ENCODE measurements at regions not wholly inside any gene's neighbourhood (a gene's known extent, or its start where the extent isn't known, plus 50 kb on each side); places are given as distances from the start of the nearest gene placed in this dataset.
"Not testable (repeated sequence)": the region's sequence is repeated elsewhere in the genome, so short reads cannot be mapped to it uniquely, and the experiment has no call there.

GRCh38 chr2:175707322-175707721 lies 294.7 kb downstream of the LNPK start:
- POLR2A ChIA-PET, result no interaction called here
- H2AFZ ChIP-seq (ENCODE audit: low read depth, low read length, poor library complexity, severe bottlenecking), result no peak overlapping the region
- H3K4me1 ChIP-seq (ENCODE audit: control insufficient read depth in 1 of 2, insufficient read depth in 2 of 2, low read length in 2 of 2), result no peaks in the 10 kb centered on the region
- H3K9ac ChIP-seq (ENCODE audit: low read length), result no peak overlapping the region
- H3K27me3 ChIP-seq (ENCODE audit: insufficient read depth, low read length), result no peaks in the 10 kb centered on the region
- H3K4me2 ChIP-seq (ENCODE audit: low read length), result no peak overlapping the region
- ATAC-seq (no peak), DNase-seq (ENCODE audit: low read depth, low spot score) (no peak)
- TF ChIP-seq FOSL1 (IDR thresholded peaks at IDR 0.05; ENCODE audit: low read depth) (no peak), SRF (IDR thresholded peaks at IDR 0.05; ENCODE audit: low read depth) (no peak), ZBTB33 (IDR thresholded peaks at IDR 0.05; ENCODE audit: extremely low read depth, insufficient replicate concordance, low read length) (no peak), EZH2 (IDR thresholded peaks at IDR 0.05) (no peak), POLR2A (IDR thresholded peaks at IDR 0.05; ENCODE audit: borderline replicate concordance, extremely low read depth, insufficient read depth, insufficient read length) (no peak), CEBPB (IDR thresholded peaks at IDR 0.05; ENCODE audit: low read depth) (no peak), ATF3 (IDR thresholded peaks at IDR 0.05) (no peak)
- no peaks in the 10 kb centered on the region for H3K9me2 ChIP-seq (ENCODE audit: insufficient read depth)
- H3K79me2 ChIP-seq (ENCODE audit: insufficient read depth, low read length), result no peaks in the 10 kb centered on the region
- H3K27ac ChIP-seq (ENCODE audit: low read depth, low read length), result no peak overlapping the region
- no peaks in the 10 kb centered on the region for H4K20me1 ChIP-seq (ENCODE audit: insufficient read depth)
- H3K36me3 ChIP-seq (ENCODE audit: control insufficient read depth in 1 of 2, insufficient read depth in 2 of 2, low read length in 2 of 2), result no peaks in the 10 kb centered on the region
- CTCF ChIA-PET, result no interaction called here
- intact Hi-C loops (cut with micrococcal nuclease), result no loop called here
- RAD21 ChIA-PET (ENCODE audit: low non-redundant PET in 1 of 2, low total read pairs in 2 of 2, uncharacterized antibody in 2 of 2, unreplicated experiment in 2 of 2), result no interaction called here
- no TSS peak for BruUV-seq (replicated peaks)
- H3K4me3 ChIP-seq (replicated peaks in 1 of 2; ENCODE audit: low read depth in 1 of 2, low read length in 2 of 2), result no peak overlapping the region
- H3K9me3 ChIP-seq (ENCODE audit: control insufficient read depth in 1 of 2, insufficient read depth in 1 of 2, low read depth in 1 of 2, low read length in 2 of 2), result no peaks in the 10 kb centered on the region

- H3K4me2 ChIP-seq (ENCODE audit: low read length); CTCF ChIA-PET; POLR2A ChIA-PET; H3K27me3 ChIP-seq (ENCODE audit: insufficient read depth, low read length); H3K4me1 ChIP-seq (ENCODE audit: control insufficient read depth in 1 of 2, insufficient read depth in 2 of 2, low read length in 2 of 2); H3K9me2 ChIP-seq (ENCODE audit: insufficient read depth); intact Hi-C loops (cut with micrococcal nuclease); H3K9ac ChIP-seq (ENCODE audit: low read length); BruUV-seq (replicated peaks); H3K9me3 ChIP-seq (ENCODE audit: control insufficient read depth in 1 of 2, insufficient read depth in 1 of 2, low read depth in 1 of 2, low read length in 2 of 2); RAD21 ChIA-PET (ENCODE audit: low non-redundant PET in 1 of 2, low total read pairs in 2 of 2, uncharacterized antibody in 2 of 2, unreplicated experiment in 2 of 2); H4K20me1 ChIP-seq (ENCODE audit: insufficient read depth); H3K36me3 ChIP-seq (ENCODE audit: control insufficient read depth in 1 of 2, insufficient read depth in 2 of 2, low read length in 2 of 2); ATAC-seq; DNase-seq (ENCODE audit: low read depth, low spot score); H3K4me3 ChIP-seq (replicated peaks in 1 of 2; ENCODE audit: low read depth in 1 of 2, low read length in 2 of 2); H3K27ac ChIP-seq (ENCODE audit: low read depth, low read length); H2AFZ ChIP-seq (ENCODE audit: low read depth, low read length, poor library complexity, severe bottlenecking); H3K79me2 ChIP-seq (ENCODE audit: insufficient read depth, low read length): not testable (repeated sequence)
Observed at GRCh38 chr2:175704568-175704967, 297.5 kb downstream of the LNPK start.
